OCI-LY7 (cell line): ENCODE measurements at regions not wholly inside any gene's neighbourhood (a gene's known extent, or its start where the extent isn't known, plus 50 kb on each side); places are given as distances from the start of the nearest gene placed in this dataset.

Experiments
- BruUV-seq: library from RNA; stranded (reverse); fragments of 400-500 nt; replicated peaks from 2 replicates; lab custom pipeline; 2021; lab: Mats Ljungman, UMichigan
- CTCF ChIA-PET: fragments of 300-600 bp; sonication (Branson Sonifier 250); formaldehyde crosslinking; loops from one replicate; lab custom pipeline; 2022; ENCODE audit warnings: antibody characterized with exemption; ENCODE audit not compliant: unreplicated experiment; lab: Charles Lee
- POLR2A ChIA-PET: fragments of 300-600 bp; sonication (Branson Sonifier 250); formaldehyde crosslinking; loops from one replicate; lab custom pipeline; 2022; ENCODE audit warnings: antibody characterized with exemption; lab: Charles Lee
- DNase-seq: peaks from one replicate; pipeline ENCODE4 v3.0.0-alpha.2; 2015; ENCODE audit warnings: low spot score
- H2AFZ ChIP-seq: fragments of 200-600 bp; sonication (generic), shearing (Covaris generic); 2 replicates; pipeline ENCODE4 v1.6.1; 2014; ENCODE audit warnings: mild to moderate bottlenecking, antibody characterized with exemption, low read length, moderate library complexity
- H3K27ac ChIP-seq: fragments of 200-600 bp; sonication (generic); 2 replicates; pipeline ENCODE4 v1.5.1; 2014; ENCODE audit warnings: mixed run types, low read depth, mild to moderate bottlenecking, moderate library complexity, low read length, inconsistent platforms; ENCODE audit not compliant: poor library complexity, severe bottlenecking
- H3K36me3 ChIP-seq: fragments of 200-600 bp; sonication (generic); 2 replicates; pipeline ENCODE4 v1.6.1; 2014; ENCODE audit warnings: mild to moderate bottlenecking, antibody characterized with exemption, low read length, moderate library complexity, mixed read lengths; ENCODE audit not compliant: insufficient read depth
- H3K4me1 ChIP-seq: fragments of 200-600 bp; sonication (generic); 2 replicates; pipeline ENCODE4 v1.5.1; 2014; ENCODE audit warnings: mild to moderate bottlenecking, low read length; ENCODE audit not compliant: insufficient read depth, poor library complexity, severe bottlenecking
- H3K4me2 ChIP-seq: fragments of 200-600 bp; sonication (generic); 2 replicates; pipeline ENCODE4 v1.6.1; 2014; ENCODE audit warnings: mild to moderate bottlenecking, low read length
- H3K4me3 ChIP-seq: fragments of 200-600 bp; sonication (generic); 2 replicates; pipeline ENCODE4 v1.5.1; 2014; ENCODE audit warnings: mild to moderate bottlenecking, low read depth, low read length; ENCODE audit not compliant: poor library complexity, severe bottlenecking
- H3K79me2 ChIP-seq: fragments of 200-600 bp; sonication (generic); 2 replicates; pipeline ENCODE4 v1.6.1; 2016; ENCODE audit warnings: low read depth, mild to moderate bottlenecking, low read length, moderate library complexity, mixed read lengths; ENCODE audit not compliant: insufficient read depth
- H3K9me2 ChIP-seq: fragments of 200-600 bp; sonication (generic); 2 replicates; pipeline ENCODE4 v1.6.1; 2016; ENCODE audit warnings: mild to moderate bottlenecking, low read length, mixed read lengths; ENCODE audit not compliant: insufficient read depth
- H3K9me3 ChIP-seq: fragments of 200-600 bp; sonication (generic); 2 replicates; pipeline ENCODE4 v1.6.1; 2014; ENCODE audit warnings: mild to moderate bottlenecking, mixed run types, low read length, mixed read lengths
- H4K20me1 ChIP-seq: fragments of 200-600 bp; sonication (generic); 2 replicates; pipeline ENCODE4 v1.6.1; 2014; ENCODE audit warnings: mild to moderate bottlenecking, antibody characterized with exemption, low read length, moderate library complexity, mixed read lengths; ENCODE audit not compliant: insufficient read depth
- CTCF ChIP-seq: fragments of 200-600 bp; sonication (generic); conservative IDR thresholded peaks from 2 replicates; pipeline ENCODE4 v1.5.1; 2014; ENCODE audit warnings: mild to moderate bottlenecking, antibody characterized with exemption, low read length, moderate library complexity, mixed read lengths
- EZH2phosphoT487 ChIP-seq: fragments of 200-600 bp; sonication (generic); IDR thresholded peaks from 2 replicates; pipeline ENCODE4 v1.6.1; 2018; ENCODE audit warnings: low read depth, borderline replicate concordance, mild to moderate bottlenecking, mixed run types, antibody characterized with exemption, low read length, moderate library complexity, mixed read lengths
- intact Hi-C: fragments of 100-400 bp; cut with micrococcal nuclease; formaldehyde crosslinking; loops from one replicate; pipeline ENCODE4 v1.10.0; 2022; ENCODE audit not compliant: unreplicated experiment

GRCh38 chr3:64748244-64748904 is 60.6 kb upstream of the ADAMTS9 start:
- Histone ChIP-seq H3K36me3 (no peaks in the 10 kb centered on the region), H4K20me1 (no peaks in the 10 kb centered on the region), H3K4me3 (no peak overlapping the region), H3K79me2 (no peaks in the 10 kb centered on the region), H3K4me1 (no peaks in the 10 kb centered on the region), H2AFZ (no peak overlapping the region), H3K27ac (no peak overlapping the region), H3K9me3 (no peaks in the 10 kb centered on the region), H3K9me2 (no peaks in the 10 kb centered on the region), H3K4me2 (no peak overlapping the region)
- POLR2A ChIA-PET = interaction anchor here (0.6 kb wide), 1 partner anchor 802 kb away, joined by 3 read pairs; no protein-coding TSS in a partner anchor
- TF ChIP-seq CTCF (no peak), EZH2phosphoT487 (no peak)
- DNase-seq = no peak
- CTCF ChIA-PET = no interaction called here
- no TSS peak for BruUV-seq
- intact Hi-C loops = no loop called here

GRCh38 chr3:64747679-64748078 is 59.9 kb upstream of the ADAMTS9 start:
- intact Hi-C loops = no loop called here
- no peak for TF ChIP-seq EZH2phosphoT487
- no peaks in the 10 kb centered on the region for H3K36me3 ChIP-seq
- no peak overlapping the region for H3K4me2 ChIP-seq
- no peak for DNase-seq
- H3K9me3 ChIP-seq = no peaks in the 10 kb centered on the region
- no peaks in the 10 kb centered on the region for H3K79me2 ChIP-seq
- H3K27ac ChIP-seq = no peak overlapping the region
- POLR2A ChIA-PET = no interaction called here
- no peaks in the 10 kb centered on the region for H3K4me1 ChIP-seq
- CTCF ChIA-PET = no interaction called here
- H3K9me2 ChIP-seq = no peaks in the 10 kb centered on the region
- no TSS peak for BruUV-seq
- no peak overlapping the region for H2AFZ ChIP-seq
- no peak overlapping the region for H3K4me3 ChIP-seq
- no peaks in the 10 kb centered on the region for H4K20me1 ChIP-seq

GRCh38 chr3:64743887-64744243 is 56.1 kb upstream of the ADAMTS9 start:
- H2AFZ ChIP-seq = no peak overlapping the region
- no peaks in the 10 kb centered on the region for H3K4me1 ChIP-seq
- no peak for TF ChIP-seq CTCF
- no peak for TF ChIP-seq EZH2phosphoT487
- ChIA-PET CTCF (no interaction called here), POLR2A (interaction anchor here (0.7 to 1.2 kb wide), 2 partner anchors 17 to 113 kb away, joined by 3 to 5 read pairs; no protein-coding TSS in a partner anchor)
- no TSS peak for BruUV-seq
- no peak overlapping the region for H3K27ac ChIP-seq
- H3K36me3 ChIP-seq = no peaks in the 10 kb centered on the region
- H4K20me1 ChIP-seq = no peaks in the 10 kb centered on the region
- H3K4me2 ChIP-seq = no peak overlapping the region
- no peaks in the 10 kb centered on the region for H3K9me3 ChIP-seq
- H3K4me3 ChIP-seq = no peak overlapping the region
- intact Hi-C loops = no loop called here
- DNase-seq = no peak
- H3K9me2 ChIP-seq = no peaks in the 10 kb centered on the region
- no peaks in the 10 kb centered on the region for H3K79me2 ChIP-seq
